HFF-Myc (cell line): ENCODE measurements at regions not wholly inside any gene's neighbourhood (a gene's known extent, or its start where the extent isn't known, plus 50 kb on each side); places are given as distances from the start of the nearest gene placed in this dataset.
A peak's percentile ranks its signal among the peaks of the same experiment; 100 is the strongest.

Experiments used
- DNase-seq: peaks from one replicate; pipeline ENCODE4 v3.0.0-alpha.2; 2011; ENCODE audit warnings: low read depth; ENCODE audit errors: extremely low read depth
- H3K4me3 ChIP-seq: replicated peaks from 2 replicates; pipeline ENCODE4 v1.5.1; 2011; ENCODE audit warnings: low read depth, mild to moderate bottlenecking, control low read depth, low read length
- CTCF ChIP-seq: IDR thresholded peaks from 2 replicates; pipeline ENCODE4 v1.5.1; 2012; ENCODE audit warnings: mild to moderate bottlenecking, low read depth, low read length, control low read depth; ENCODE audit errors: missing control alignments

- DNase-seq: no peak
- no peak for TF ChIP-seq CTCF
- H3K4me3 ChIP-seq: no peak overlapping the region
Observed at GRCh38 chr1:233787599-233787998, 116.9 kb upstream of the SLC35F3 start.

DNA sequence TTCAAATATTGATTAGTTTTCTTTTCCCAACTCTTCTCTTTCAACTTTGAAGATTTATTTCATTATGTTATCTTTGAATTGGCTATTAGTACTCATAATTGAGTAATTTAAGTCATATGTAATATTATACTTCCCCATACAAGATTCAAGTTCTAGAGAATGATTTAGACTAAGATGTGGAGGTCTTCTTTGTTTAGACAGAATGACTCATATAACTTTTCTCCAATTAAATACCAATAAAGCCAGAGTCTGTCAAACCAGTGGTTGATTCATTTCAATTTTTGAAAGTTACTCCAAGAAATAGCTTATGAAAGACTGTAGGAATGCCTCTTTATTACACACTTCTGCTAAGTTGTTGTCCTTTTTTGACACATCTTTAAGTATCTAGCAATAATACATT is 115.8 kb upstream of the SLC35F3 start:
- DNase-seq: no peak
- no peak for TF ChIP-seq CTCF
- no peak overlapping the region for H3K4me3 ChIP-seq

DNA sequence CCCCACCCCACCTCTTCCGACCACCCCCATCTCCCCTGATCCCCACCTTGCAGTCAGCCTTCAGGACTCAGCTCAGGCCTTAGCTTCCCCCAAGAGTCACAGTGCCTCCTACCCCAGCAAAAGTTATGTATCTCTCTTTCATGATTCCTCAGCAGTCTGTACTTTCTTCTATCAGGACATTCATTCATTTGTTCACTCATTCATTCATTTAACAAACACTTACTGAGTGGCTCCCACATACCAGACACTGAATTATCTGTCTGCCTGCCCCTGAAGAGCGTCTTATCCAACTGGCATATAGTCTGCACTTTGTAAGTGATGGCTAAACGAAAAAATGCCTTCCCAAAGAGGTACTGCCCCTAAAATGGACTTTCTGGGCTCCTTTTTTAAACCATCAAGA is 114.4 kb upstream of the SLC35F3 start:
- H3K4me3 ChIP-seq: no peak overlapping the region

DNA sequence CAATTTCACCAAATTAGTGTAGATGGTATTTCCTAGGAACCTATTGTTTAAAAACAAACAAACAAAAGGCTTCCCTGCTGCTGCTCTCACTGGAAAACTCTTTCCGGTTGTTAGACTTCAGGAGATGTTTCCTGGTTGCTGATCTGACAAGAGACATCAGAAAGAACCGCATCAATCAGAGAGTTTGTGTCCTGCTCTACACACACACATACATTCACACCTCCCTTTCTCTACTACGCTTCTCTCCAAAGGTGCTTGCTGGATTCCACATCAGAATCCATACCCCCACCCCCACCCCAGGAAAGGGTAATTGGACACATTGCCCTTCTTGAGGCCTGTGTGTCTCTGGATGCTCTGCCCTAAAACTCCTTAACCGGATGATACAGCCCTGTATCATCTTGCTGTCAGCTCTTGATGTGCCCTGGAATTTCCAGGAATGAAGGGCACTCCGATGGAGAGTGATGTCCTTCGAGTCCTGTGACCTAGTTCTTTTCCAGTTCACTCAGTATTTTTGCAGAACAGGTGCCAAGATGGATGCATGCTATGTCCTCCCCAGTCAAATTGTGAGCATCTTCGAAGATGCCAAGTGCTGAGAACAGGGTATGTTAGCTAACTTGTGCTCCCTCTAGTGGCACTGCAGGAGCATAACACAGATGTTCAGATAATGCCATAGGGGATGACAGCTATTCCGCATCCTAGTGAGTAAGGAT is 113.7 kb upstream of the SLC35F3 start:
- peak; percentile 94 for TF ChIP-seq CTCF
- H3K4me3 ChIP-seq: no peak overlapping the region
- peak; percentile 40 for DNase-seq

More for the DNA sequence above, 114.4 kb upstream of the SLC35F3 start:
- no peak for DNase-seq
- TF ChIP-seq CTCF: no peak

- H3K4me3 ChIP-seq: no peak overlapping the region
- no peak for TF ChIP-seq CTCF
- DNase-seq: no peak
Observed at GRCh38 chr1:233791372-233791703, 113.1 kb upstream of the SLC35F3 start.

DNA sequence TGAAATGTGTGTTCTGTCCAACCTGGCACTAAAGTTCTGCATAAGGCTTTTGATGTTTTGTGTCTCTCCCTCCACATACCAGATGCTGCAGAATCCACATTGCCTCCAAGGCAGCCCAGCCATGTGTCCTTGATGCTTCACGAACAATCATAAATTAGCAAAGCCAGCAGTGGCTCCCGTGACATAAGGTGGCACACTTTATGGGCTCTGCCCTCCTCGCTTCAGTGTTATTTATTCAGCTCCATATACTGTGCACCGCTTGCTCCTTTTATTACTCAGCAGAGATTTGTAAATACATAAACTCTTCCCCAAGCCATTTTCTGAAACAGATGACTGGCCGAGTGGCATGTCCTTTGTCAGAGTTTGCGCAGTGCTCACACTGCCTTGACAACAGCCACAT is 112.8 kb upstream of the SLC35F3 start:
- DNase-seq: no peak
- TF ChIP-seq CTCF: no peak
- no peak overlapping the region for H3K4me3 ChIP-seq

- no peak overlapping the region for H3K4me3 ChIP-seq
- no peak for DNase-seq
- TF ChIP-seq CTCF: no peak
Observed at GRCh38 chr1:233794863-233795262, 109.6 kb upstream of the SLC35F3 start.
